CD8-positive, alpha-beta memory T cell (primary cell): ENCODE measurements at regions not wholly inside any gene's neighbourhood (a gene's known extent, or its start where the extent isn't known, plus 50 kb on each side); places are given as distances from the start of the nearest gene placed in this dataset.

Experiments
- CTCF ChIA-PET: fragments of 350-600 bp; sonication (Branson Sonifier 250); formaldehyde crosslinking; loops from one replicate; lab custom pipeline; 2021; ENCODE audit warnings: antibody characterized with exemption; lab: Charles Lee
- POLR2A ChIA-PET: fragments of 350-600 bp; sonication (Branson Sonifier 250); formaldehyde crosslinking; loops from one replicate; lab custom pipeline; 2021; ENCODE audit warnings: antibody characterized with exemption; lab: Charles Lee
- DNase-seq, 5 donors: peaks; one replicate each; pipeline versions ENCODE4 v3.0.0 to v3.0.0-alpha.2; 2020 to 2022; ENCODE audit warnings: mixed read lengths in 1 of 5
- H3K27ac ChIP-seq: one replicate; pipeline ENCODE4 v1.7.0; 2013; ENCODE audit warnings: low read depth, mild to moderate bottlenecking, low read length, moderate library complexity
- H3K27me3 ChIP-seq: 2 replicates; pipeline ENCODE4 v1.7.0; 2013; ENCODE audit warnings: low read length, mild to moderate bottlenecking; ENCODE audit not compliant: insufficient read depth, poor library complexity, severe bottlenecking
- H3K36me3 ChIP-seq: 2 replicates; pipeline ENCODE4 v1.7.0; 2013; ENCODE audit warnings: mild to moderate bottlenecking, low read length, moderate library complexity; ENCODE audit not compliant: insufficient read depth
- H3K4me1 ChIP-seq: 2 replicates; pipeline ENCODE4 v1.7.0; 2013; ENCODE audit warnings: mild to moderate bottlenecking, low read length, moderate library complexity; ENCODE audit not compliant: insufficient read depth
- H3K4me3 ChIP-seq: 2 replicates; pipeline ENCODE4 v1.7.0; 2013; ENCODE audit warnings: mild to moderate bottlenecking, low read length
- H3K9me3 ChIP-seq: 2 replicates; pipeline ENCODE4 v1.7.0; 2013; ENCODE audit warnings: mild to moderate bottlenecking, low read length
- H3K27ac Mint-ChIP-seq, 8 donors: one replicate each; pipeline ENCODE4 v1.8.0; 2020 to 2021; ENCODE audit warnings: mixed read lengths in 8 of 8, mild to moderate bottlenecking in 6 of 8, inconsistent platforms in 3 of 8, moderate library complexity in 3 of 8
- H3K27me3 Mint-ChIP-seq, 2 donors: one replicate each; pipeline ENCODE4 v1.8.0; 2020 to 2021; ENCODE audit warnings: mixed read lengths in 2 of 2, mild to moderate bottlenecking in 1 of 2, moderate library complexity in 1 of 2
- H3K36me3 Mint-ChIP-seq, 3 donors: one replicate each; pipeline ENCODE4 v1.8.0; 2020 to 2021; ENCODE audit warnings: mixed read lengths in 3 of 3, inconsistent platforms in 1 of 3, mild to moderate bottlenecking in 1 of 3
- H3K4me1 Mint-ChIP-seq, 3 donors: one replicate each; pipeline ENCODE4 v1.8.0; 2020 to 2021; ENCODE audit warnings: mixed read lengths in 3 of 3, inconsistent platforms in 1 of 3, mild to moderate bottlenecking in 1 of 3
- H3K4me3 Mint-ChIP-seq, 7 donors: one replicate each; pipeline ENCODE4 v1.8.0; 2020 to 2021; ENCODE audit warnings: mixed read lengths in 7 of 7, mild to moderate bottlenecking in 6 of 7, moderate library complexity in 4 of 7, inconsistent platforms in 2 of 7
- H3K9me3 Mint-ChIP-seq, 5 donors: one replicate each; pipeline ENCODE4 v1.8.0; 2020 to 2022; ENCODE audit warnings: mixed read lengths in 5 of 5, mild to moderate bottlenecking in 3 of 5, moderate library complexity in 2 of 5, inconsistent platforms in 1 of 5

DNA sequence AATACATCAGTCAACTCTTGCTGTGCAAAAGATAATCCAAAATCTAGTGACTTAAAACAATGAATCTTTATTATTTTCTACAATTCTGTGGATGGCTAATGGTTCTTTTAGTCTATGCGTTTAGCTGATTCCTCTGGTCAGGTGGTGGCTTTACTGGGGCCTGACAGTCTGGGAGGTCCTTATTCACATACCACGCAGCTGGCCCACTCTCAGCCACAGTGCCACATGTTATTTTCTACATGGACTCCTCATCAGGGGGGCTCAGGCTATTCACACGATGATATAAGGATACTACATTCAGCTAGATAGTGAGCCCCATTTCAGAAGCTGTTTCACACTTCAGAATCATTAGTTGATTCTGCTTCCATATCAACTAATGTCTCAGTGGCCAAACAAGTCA lies 287.5 kb upstream of the MGAT4C start:
- POLR2A ChIA-PET: no interaction called here
- no peaks in the 10 kb centered on the region for H3K27me3 ChIP-seq
- no peaks in the 10 kb centered on the region for H3K27me3 Mint-ChIP-seq

DNA sequence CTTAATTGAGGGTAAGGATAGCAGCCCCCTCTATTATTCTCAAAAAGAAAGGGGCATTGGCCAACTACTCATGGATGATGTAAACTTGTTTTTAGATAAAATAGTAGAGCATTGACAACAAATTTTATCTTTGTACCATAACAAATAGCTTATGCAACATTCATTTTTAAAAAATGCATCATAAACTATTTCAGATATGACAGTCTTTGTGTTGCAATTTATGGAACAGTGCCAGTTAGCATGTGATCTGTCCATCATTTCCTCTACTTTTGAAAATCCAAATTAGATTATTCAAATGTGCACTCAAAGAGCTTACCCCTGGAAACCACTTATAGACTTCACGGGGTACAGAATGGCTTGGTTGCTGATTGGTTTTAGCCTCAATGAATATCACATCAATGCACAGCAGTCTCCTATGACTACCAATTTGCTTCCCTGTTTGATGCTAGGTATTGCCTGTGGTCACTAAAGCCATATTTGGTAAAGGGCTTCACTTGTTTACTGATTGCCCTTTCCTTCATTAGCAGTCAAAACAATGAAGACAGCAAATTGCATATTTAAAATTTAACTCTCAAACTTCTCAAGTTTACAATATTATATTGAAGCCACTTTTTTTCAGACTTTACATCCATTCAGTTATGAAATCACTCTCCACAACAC lies 274.9 kb upstream of the MGAT4C start:
- Histone ChIP-seq H3K27ac (no peak overlapping the region), H3K27me3 (no peaks in the 10 kb centered on the region), H3K4me3 (no peak overlapping the region), H3K4me1 (no peaks in the 10 kb centered on the region), H3K9me3 (no peaks in the 10 kb centered on the region), H3K36me3 (no peaks in the 10 kb centered on the region)
- CTCF ChIA-PET: no interaction called here
- no peak for DNase-seq
- no peaks in the 10 kb centered on the region for H3K4me1 Mint-ChIP-seq
- POLR2A ChIA-PET: no interaction called here
- no peak overlapping the region for H3K4me3 Mint-ChIP-seq
- H3K36me3 Mint-ChIP-seq: no peaks in the 10 kb centered on the region
- peaks cover 1 to 30% (median 11%) of the 10 kb centered on the region in 5 donors for H3K9me3 Mint-ChIP-seq
- H3K27me3 Mint-ChIP-seq: no peaks in the 10 kb centered on the region
- H3K27ac Mint-ChIP-seq: no peak overlapping the region

More for the DNA sequence above, 287.5 kb upstream of the MGAT4C start:
- no peak overlapping the region for H3K27ac Mint-ChIP-seq
- H3K4me3 Mint-ChIP-seq: no peak overlapping the region
- H3K9me3 ChIP-seq: no peaks in the 10 kb centered on the region
- no peak overlapping the region for H3K27ac ChIP-seq
- no peaks in the 10 kb centered on the region for H3K4me1 Mint-ChIP-seq
- no peaks in the 10 kb centered on the region for H3K36me3 ChIP-seq
- H3K4me3 ChIP-seq: no peak overlapping the region
- CTCF ChIA-PET: no interaction called here
- DNase-seq: no peak
- no peaks in the 10 kb centered on the region for H3K4me1 ChIP-seq
- peaks cover 0 to 9% (median 5%) of the 10 kb centered on the region in 5 donors for H3K9me3 Mint-ChIP-seq
- H3K36me3 Mint-ChIP-seq: no peaks in the 10 kb centered on the region

DNA sequence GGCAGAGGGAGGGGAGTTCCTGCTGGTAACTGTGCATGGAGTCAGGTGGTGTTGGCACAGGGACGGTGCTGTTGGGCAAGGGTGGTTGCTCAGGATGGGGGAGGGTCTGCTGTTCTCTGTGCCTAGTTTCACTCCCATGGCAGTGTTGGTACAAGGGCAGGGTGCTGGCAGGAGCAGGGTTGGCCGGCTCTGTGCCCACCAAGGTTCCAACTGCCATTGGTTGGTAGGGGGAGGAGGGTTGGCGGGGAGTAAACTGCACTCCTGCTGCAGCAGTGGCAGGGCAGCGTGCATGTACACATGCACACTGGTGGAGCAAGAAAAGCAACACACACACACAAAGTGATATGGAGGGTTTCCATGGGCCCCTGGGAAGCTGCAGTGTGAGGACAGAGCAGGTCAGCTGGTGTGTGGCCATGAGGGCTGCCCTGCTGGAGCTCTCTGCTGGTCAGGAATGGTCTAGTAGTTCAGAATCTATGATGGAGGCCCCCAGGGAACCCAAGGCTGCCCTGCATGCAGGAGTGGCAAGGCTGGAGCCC lies 269.9 kb upstream of the MGAT4C start:
- no peak overlapping the region for H3K27ac Mint-ChIP-seq

DNA sequence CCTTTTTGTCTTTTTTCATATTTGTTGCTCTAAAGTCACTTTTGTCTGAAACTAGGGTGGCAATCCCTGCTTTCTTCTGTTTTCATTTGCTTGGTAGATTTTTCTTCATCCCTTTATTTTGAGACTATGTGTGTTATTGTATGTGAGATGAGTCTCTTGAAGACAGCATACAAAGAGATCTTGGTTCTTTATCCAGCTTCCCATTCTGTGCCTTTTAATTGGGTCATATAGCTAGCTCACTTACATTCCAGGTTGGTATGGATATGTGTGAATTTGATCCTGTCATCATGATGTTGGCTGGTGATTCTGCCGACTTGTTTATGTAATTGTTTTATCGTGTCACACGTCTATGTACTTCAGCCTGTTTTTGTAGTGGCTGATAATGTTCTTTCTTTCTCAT lies 267.7 kb upstream of the MGAT4C start:
- POLR2A ChIA-PET: no interaction called here
- no peak overlapping the region for H3K4me3 ChIP-seq
- no peak overlapping the region for H3K4me3 Mint-ChIP-seq
- H3K4me1 Mint-ChIP-seq: no peaks in the 10 kb centered on the region
- no peaks in the 10 kb centered on the region for H3K36me3 ChIP-seq
- no peaks in the 10 kb centered on the region for H3K36me3 Mint-ChIP-seq
- H3K27ac ChIP-seq: no peak overlapping the region
- H3K4me1 ChIP-seq: no peaks in the 10 kb centered on the region
- DNase-seq: no peak
- peaks cover 3% of the 10 kb centered on the region for H3K9me3 ChIP-seq
- CTCF ChIA-PET: no interaction called here
- H3K27me3 Mint-ChIP-seq: no peaks in the 10 kb centered on the region
- H3K9me3 Mint-ChIP-seq: peaks cover 6 to 39% (median 24%) of the 10 kb centered on the region in 5 donors
- no peaks in the 10 kb centered on the region for H3K27me3 ChIP-seq
- H3K27ac Mint-ChIP-seq: no peak overlapping the region

More for the DNA sequence above, 269.9 kb upstream of the MGAT4C start:
- POLR2A ChIA-PET: no interaction called here
- Histone ChIP-seq H3K27me3 (no peaks in the 10 kb centered on the region), H3K27ac (no peak overlapping the region), H3K4me3 (no peak overlapping the region), H3K36me3 (no peaks in the 10 kb centered on the region), H3K4me1 (no peaks in the 10 kb centered on the region), H3K9me3 (peaks cover 3% of the 10 kb centered on the region)
- DNase-seq: no peak
- Mint-ChIP-seq H3K4me3 (no peak overlapping the region), H3K9me3 (peaks cover 6 to 41% (median 21%) of the 10 kb centered on the region in 5 donors), H3K36me3 (no peaks in the 10 kb centered on the region), H3K27me3 (no peaks in the 10 kb centered on the region), H3K4me1 (no peaks in the 10 kb centered on the region)
- CTCF ChIA-PET: no interaction called here

DNA sequence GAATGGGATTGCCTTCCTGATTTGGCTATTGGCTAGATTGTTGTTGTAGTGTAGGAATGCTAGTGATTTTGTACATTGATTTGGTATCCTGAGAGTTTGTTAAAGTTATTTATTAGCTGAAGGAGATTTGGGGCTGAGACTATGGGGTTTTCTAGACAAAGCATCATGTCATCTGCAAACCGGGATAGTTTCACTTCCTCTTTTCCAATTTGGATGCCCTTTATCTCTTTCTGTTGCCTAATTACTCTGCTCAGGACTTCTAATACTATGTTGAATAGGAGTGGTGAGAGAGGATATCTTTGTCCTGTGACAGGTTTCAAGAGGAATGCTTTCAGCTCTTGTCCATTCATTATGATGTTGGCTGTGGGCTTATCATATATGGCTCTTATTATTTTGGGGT lies 265.7 kb upstream of the MGAT4C start:
- no peak overlapping the region for H3K27ac ChIP-seq
- peaks cover 3% of the 10 kb centered on the region for H3K9me3 ChIP-seq
- ChIA-PET POLR2A (no interaction called here), CTCF (no interaction called here)
- Mint-ChIP-seq H3K27ac (no peak overlapping the region), H3K27me3 (no peaks in the 10 kb centered on the region), H3K9me3 (peaks cover 6 to 30% (median 18%) of the 10 kb centered on the region in 5 donors), H3K4me1 (no peaks in the 10 kb centered on the region), H3K4me3 (no peak overlapping the region), H3K36me3 (no peaks in the 10 kb centered on the region)
- no peak overlapping the region for H3K4me3 ChIP-seq
- H3K4me1 ChIP-seq: no peaks in the 10 kb centered on the region
- DNase-seq: no peak
- H3K36me3 ChIP-seq: no peaks in the 10 kb centered on the region
- H3K27me3 ChIP-seq: no peaks in the 10 kb centered on the region

DNA sequence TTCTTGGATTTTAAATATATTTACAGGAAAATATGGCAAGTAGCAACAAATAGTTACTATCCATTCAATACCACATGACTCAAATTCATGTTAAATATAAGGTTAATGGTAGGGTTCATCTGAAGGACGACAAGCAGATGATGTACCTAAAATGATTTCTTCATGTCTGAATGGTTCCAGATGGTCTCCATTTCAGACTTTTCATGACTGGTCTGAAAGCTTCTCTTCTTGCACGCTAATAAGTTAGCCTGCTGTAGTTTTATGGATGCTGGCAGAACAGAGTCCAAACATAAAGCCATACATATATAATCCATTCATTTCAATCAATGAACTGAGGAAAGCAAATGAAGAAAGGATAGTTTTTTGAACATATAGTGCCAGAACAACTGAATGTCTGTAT lies 257.0 kb upstream of the MGAT4C start:
- no peaks in the 10 kb centered on the region for H3K27me3 Mint-ChIP-seq
- H3K4me1 Mint-ChIP-seq: no peaks in the 10 kb centered on the region
- CTCF ChIA-PET: no interaction called here
- no peaks in the 10 kb centered on the region for H3K36me3 Mint-ChIP-seq
- Histone ChIP-seq H3K27me3 (no peaks in the 10 kb centered on the region), H3K27ac (no peak overlapping the region), H3K4me1 (no peaks in the 10 kb centered on the region), H3K9me3 (no peaks in the 10 kb centered on the region), H3K36me3 (no peaks in the 10 kb centered on the region), H3K4me3 (no peak overlapping the region)
- no peak for DNase-seq
- POLR2A ChIA-PET: no interaction called here
- H3K9me3 Mint-ChIP-seq: peaks cover 2 to 24% (median 9%) of the 10 kb centered on the region in 5 donors
- H3K4me3 Mint-ChIP-seq: no peak overlapping the region
- H3K27ac Mint-ChIP-seq: no peak overlapping the region

DNA sequence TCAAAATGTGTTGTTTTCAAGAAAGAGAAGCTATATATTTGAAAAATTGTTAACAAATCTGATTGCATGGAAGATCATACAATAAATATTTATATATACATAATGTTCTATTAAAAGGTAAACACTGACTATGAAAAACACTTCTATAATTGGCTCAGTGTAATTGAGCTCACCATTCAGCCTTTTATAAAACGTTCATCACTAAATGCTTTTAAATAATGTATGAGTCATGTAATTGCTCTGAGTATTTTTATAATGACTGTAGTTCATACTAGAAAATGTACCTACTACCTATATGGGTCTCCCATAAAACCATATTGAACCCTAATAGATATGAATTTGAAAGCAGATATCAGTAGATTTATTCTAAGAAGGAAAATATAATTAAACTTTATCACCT lies 240.4 kb upstream of the MGAT4C start:
- Mint-ChIP-seq H3K9me3 (peaks cover 2 to 10% (median 4%) of the 10 kb centered on the region in 5 donors), H3K4me3 (no peak overlapping the region), H3K4me1 (no peaks in the 10 kb centered on the region), H3K36me3 (no peaks in the 10 kb centered on the region), H3K27ac (no peak overlapping the region), H3K27me3 (no peaks in the 10 kb centered on the region)
- ChIA-PET POLR2A (no interaction called here), CTCF (interaction anchor here (0.5 kb wide), 1 partner anchor 212 kb away, joined by 3 read pairs; no protein-coding TSS in a partner anchor)
- no peak overlapping the region for H3K4me3 ChIP-seq
- no peak for DNase-seq
- H3K27me3 ChIP-seq: no peaks in the 10 kb centered on the region
- no peaks in the 10 kb centered on the region for H3K4me1 ChIP-seq
- no peaks in the 10 kb centered on the region for H3K9me3 ChIP-seq
- no peaks in the 10 kb centered on the region for H3K36me3 ChIP-seq
- H3K27ac ChIP-seq: no peak overlapping the region

DNA sequence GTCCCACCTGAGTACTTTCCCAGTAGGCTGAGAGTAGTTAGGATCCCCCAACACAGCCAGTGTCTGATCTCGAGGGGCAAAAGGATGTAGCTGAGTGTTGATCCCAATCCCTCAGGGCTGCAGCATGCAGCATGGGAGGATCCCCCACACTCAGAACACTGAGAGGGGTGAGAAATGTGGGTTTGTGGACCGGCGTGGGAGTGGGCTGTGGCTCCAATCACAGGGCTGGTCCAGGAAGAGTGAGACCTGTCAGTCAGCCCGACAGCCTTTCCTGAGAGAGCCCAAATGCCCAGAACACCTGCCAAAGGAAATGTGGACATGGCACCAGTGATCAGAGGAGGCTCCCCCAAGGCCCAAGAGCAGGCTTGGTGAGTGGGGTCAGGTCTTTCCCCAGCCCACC lies 228.3 kb upstream of the MGAT4C start:
- Histone ChIP-seq H3K4me1 (no peaks in the 10 kb centered on the region), H3K27ac (no peak overlapping the region), H3K9me3 (no peaks in the 10 kb centered on the region), H3K4me3 (no peak overlapping the region), H3K27me3 (no peaks in the 10 kb centered on the region), H3K36me3 (no peaks in the 10 kb centered on the region)
- no peaks in the 10 kb centered on the region for H3K4me1 Mint-ChIP-seq
- H3K27ac Mint-ChIP-seq: no peak overlapping the region
- H3K27me3 Mint-ChIP-seq: no peaks in the 10 kb centered on the region
- H3K9me3 Mint-ChIP-seq: peaks cover 2 to 10% (median 6%) of the 10 kb centered on the region in 5 donors
- DNase-seq: no peak
- no peaks in the 10 kb centered on the region for H3K36me3 Mint-ChIP-seq
- CTCF ChIA-PET: no interaction called here
- POLR2A ChIA-PET: no interaction called here
- no peak overlapping the region for H3K4me3 Mint-ChIP-seq
